ENCODE measurements at regions not wholly inside any gene's neighbourhood (a gene's known extent, or its start where the extent isn't known, plus 50 kb on each side); places are given as distances from the start of the nearest gene placed in this dataset.

DNA sequence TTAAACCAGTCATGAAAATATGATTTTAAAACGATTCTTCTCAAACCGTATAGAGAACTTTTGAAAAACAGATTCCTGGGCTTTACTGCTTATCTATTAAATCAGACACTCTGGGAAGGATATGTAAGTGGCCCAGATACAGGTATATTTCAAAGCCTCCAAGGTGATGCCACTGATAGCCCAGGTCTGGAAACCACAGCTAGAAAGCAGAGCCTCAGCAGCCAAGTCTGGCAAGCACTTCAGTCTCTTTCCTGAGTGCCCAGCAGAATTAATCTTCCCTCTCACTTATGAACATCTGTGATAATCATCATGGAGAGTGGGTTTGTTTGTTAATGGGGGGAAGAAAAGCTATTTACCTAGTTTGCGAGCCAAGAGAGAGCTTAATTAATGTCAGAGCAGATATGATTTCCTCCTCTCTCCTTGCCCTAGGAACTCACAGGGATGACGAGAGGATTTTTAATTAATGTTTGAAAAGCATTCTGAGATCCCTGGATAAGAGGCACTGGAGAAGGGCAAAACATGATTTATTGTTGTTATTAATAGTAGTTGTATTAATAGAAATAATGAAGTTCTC lies 368.4 kb downstream of the TLE1 start:
- no peaks in the 10 kb centered on the region for H3K9me1 ChIP-seq (replicated peaks; ENCODE audit: control insufficient read depth, extremely low read depth, insufficient read depth, low read length)
- no peak overlapping the region for H3K9ac ChIP-seq (replicated peaks; ENCODE audit: extremely low read depth, insufficient read depth, low read length)
- no peak overlapping the region for H3K4me2 ChIP-seq (ENCODE audit: insufficient read depth, low read length)
- H2AFZ ChIP-seq (ENCODE audit: low read depth, low read length): no peak overlapping the region
- DNase-seq (ENCODE audit: low read depth, low spot score): no peak
- peaks cover 4% of the 10 kb centered on the region for H3K9me3 ChIP-seq (replicated peaks; ENCODE audit: control insufficient read depth, insufficient read depth, low read length)
- no peaks in the 10 kb centered on the region for H3K36me3 ChIP-seq (ENCODE audit: control insufficient read depth in 2 of 2, extremely low read depth in 1 of 2, insufficient read depth in 2 of 2, low read length in 2 of 2)
- FAIRE-seq: no peak
- POLR2A ChIA-PET: no interaction called here
- TF ChIP-seq JUN (IDR thresholded peaks at IDR 0.05; ENCODE audit: borderline replicate concordance, insufficient read depth, insufficient read length, low read depth) (no peak), FOS (IDR thresholded peaks at IDR 0.05; ENCODE audit: borderline replicate concordance, insufficient read depth, low read length) (no peak), MYC (IDR thresholded peaks at IDR 0.05; ENCODE audit: low read depth, low read length) (no peak), EZH2 (IDR thresholded peaks at IDR 0.05; ENCODE audit: borderline replicate concordance, low read depth, low read length, severe bottlenecking) (no peak), GATA2 (IDR thresholded peaks at IDR 0.05; ENCODE audit: insufficient read depth, insufficient read length, low read depth, low read length) (no peak), POLR2A (IDR thresholded peaks at IDR 0.05; ENCODE audit: low read depth, low read length) (no peak), POLR2AphosphoS5 (IDR thresholded peaks at IDR 0.05; ENCODE audit: insufficient read depth, low read depth, low read length) (no peak)
- TF ChIP-seq, protein P1, sequence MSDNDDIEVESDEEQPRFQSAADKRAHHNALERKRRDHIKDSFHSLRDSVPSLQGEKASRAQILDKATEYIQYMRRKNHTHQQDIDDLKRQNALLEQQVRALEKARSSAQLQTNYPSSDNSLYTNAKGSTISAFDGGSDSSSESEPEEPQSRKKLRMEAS (IDR thresholded peaks at IDR 0.05; ENCODE audit: insufficient read depth, insufficient read length): no peak
- TF ChIP-seq, protein P2, sequence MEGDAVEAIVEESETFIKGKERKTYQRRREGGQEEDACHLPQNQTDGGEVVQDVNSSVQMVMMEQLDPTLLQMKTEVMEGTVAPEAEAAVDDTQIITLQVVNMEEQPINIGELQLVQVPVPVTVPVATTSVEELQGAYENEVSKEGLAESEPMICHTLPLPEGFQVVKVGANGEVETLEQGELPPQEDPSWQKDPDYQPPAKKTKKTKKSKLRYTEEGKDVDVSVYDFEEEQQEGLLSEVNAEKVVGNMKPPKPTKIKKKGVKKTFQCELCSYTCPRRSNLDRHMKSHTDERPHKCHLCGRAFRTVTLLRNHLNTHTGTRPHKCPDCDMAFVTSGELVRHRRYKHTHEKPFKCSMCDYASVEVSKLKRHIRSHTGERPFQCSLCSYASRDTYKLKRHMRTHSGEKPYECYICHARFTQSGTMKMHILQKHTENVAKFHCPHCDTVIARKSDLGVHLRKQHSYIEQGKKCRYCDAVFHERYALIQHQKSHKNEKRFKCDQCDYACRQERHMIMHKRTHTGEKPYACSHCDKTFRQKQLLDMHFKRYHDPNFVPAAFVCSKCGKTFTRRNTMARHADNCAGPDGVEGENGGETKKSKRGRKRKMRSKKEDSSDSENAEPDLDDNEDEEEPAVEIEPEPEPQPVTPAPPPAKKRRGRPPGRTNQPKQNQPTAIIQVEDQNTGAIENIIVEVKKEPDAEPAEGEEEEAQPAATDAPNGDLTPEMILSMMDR (IDR thresholded peaks at IDR 0.05; ENCODE audit: extremely low read depth in 1 of 2, insufficient read depth in 1 of 2, low read depth in 1 of 2, low read length in 2 of 2): no peak
- CTCF ChIA-PET: no interaction called here
- dilution Hi-C loops (cut with MboI; ENCODE audit: extremely low pct_ligation_motif_present, low sequenced_read_pairs): no loop called here
- intact Hi-C loops (cut with micrococcal nuclease): no loop called here
- H3K79me2 ChIP-seq (ENCODE audit: control insufficient read depth, insufficient read depth, low read length): no peaks in the 10 kb centered on the region
- no peak overlapping the region for H3K27ac ChIP-seq (ENCODE audit: insufficient read depth, low read depth, low read length)
- H4K20me1 ChIP-seq (replicated peaks; ENCODE audit: control insufficient read depth, extremely low read depth, insufficient read depth, low read length): no peaks in the 10 kb centered on the region
- H3K4me1 ChIP-seq (ENCODE audit: control insufficient read depth, extremely low read depth, insufficient read depth, low read length): no peaks in the 10 kb centered on the region
- no peak overlapping the region for H3K4me3 ChIP-seq (replicated peaks in 1 of 3; ENCODE audit: insufficient read depth in 1 of 3, low read depth in 1 of 3, low read length in 3 of 3)
- BruUV-seq (replicated peaks): no TSS peak
- H3K27me3 ChIP-seq (ENCODE audit: control insufficient read depth in 2 of 2, insufficient read depth in 2 of 2, low read length in 2 of 2): no peaks in the 10 kb centered on the region
